HepG2 (cell line): ENCODE measurements at regions not wholly inside any gene's neighbourhood (a gene's known extent, or its start where the extent isn't known, plus 50 kb on each side); places are given as distances from the start of the nearest gene placed in this dataset.

ENCODE experiments used
- ATAC-seq: fragments of 200-7000 bp; cut with Tn5 transposase; 3 replicates; pipeline ENCODE4 v1.9.1; 2020; ENCODE audit warnings: mild to moderate bottlenecking, moderate library complexity
- BruUV-seq: library from RNA; stranded (reverse); fragments of 400-500 nt; replicated peaks from 2 replicates; lab custom pipeline; 2021; lab: Mats Ljungman, UMichigan
- CTCF ChIA-PET: fragments of 300-600 bp; formaldehyde crosslinking; extraction: SDS; loops from one replicate; lab custom pipeline; 2021; ENCODE audit warnings: low total read pairs, inconsistent platforms, low intra/inter-chr PET ratio; lab: Yijun Ruan, JAX
- POLR2A ChIA-PET: fragments of 350-600 bp; sonication (Branson Sonifier 250); formaldehyde crosslinking; loops from one replicate; lab custom pipeline; 2020; ENCODE audit warnings: antibody characterized with exemption, inconsistent platforms; lab: Yijun Ruan, JAX
- DNase-seq: peaks from one replicate; pipeline ENCODE4 v3.0.0-alpha.2; 2015; ENCODE audit warnings: low spot score
- FAIRE-seq: peaks from 3 replicates; lab custom pipeline; 2011; peaks lifted over from hg19 to GRCh38; lab: Jason Lieb, UNC
- H2AFZ ChIP-seq: one replicate; pipeline ENCODE4 v1.6.1; 2011; ENCODE audit warnings: low read length, inconsistent platforms
- H3K27ac ChIP-seq: fragments of 300-600 bp; 3 replicates; pipeline ENCODE4 v1.8.0; 2011; ENCODE audit warnings: mixed run types, mild to moderate bottlenecking, mixed read lengths, low read length, inconsistent platforms; ENCODE audit not compliant: insufficient read depth; ENCODE audit errors: extremely low read length
- H3K27me3 ChIP-seq, 2 experiments: fragments of 200-600 bp in 1 of 2; 2 replicates in 1 of 2; 3 replicates in 1 of 2; pipeline versions ENCODE4 v1.6.0 to v1.8.0; 2011; ENCODE audit warnings: low read length in 2 of 2, mild to moderate bottlenecking in 2 of 2, moderate library complexity in 2 of 2, inconsistent platforms in 1 of 2; ENCODE audit not compliant: insufficient read depth in 2 of 2, control insufficient read depth in 1 of 2
- H3K36me3 ChIP-seq, 2 experiments: fragments of 200-600 bp in 1 of 2; replicated peaks in 1 of 2; 2 replicates in 1 of 2; 3 replicates in 1 of 2; pipeline versions ENCODE4 v1.5.1 to v1.8.0; 2011; ENCODE audit warnings: low read length in 2 of 2, inconsistent platforms in 1 of 2; ENCODE audit not compliant: insufficient read depth in 2 of 2, control insufficient read depth in 1 of 2
- H3K4me1 ChIP-seq: 2 replicates; pipeline ENCODE4 v1.5.1; 2012; ENCODE audit warnings: low read length, inconsistent platforms; ENCODE audit not compliant: insufficient read depth
- H3K4me2 ChIP-seq: 2 replicates; pipeline ENCODE4 v1.6.0; 2011; ENCODE audit warnings: low read depth, low read length, inconsistent platforms
- H3K4me3 ChIP-seq, 3 experiments: fragments of 200-600 bp in 1 of 3; sonication (generic), shearing (Covaris generic) in 1 of 3; replicated peaks in 1 of 3; 2 replicates each; pipeline ENCODE4 v1.5.1; 2011 to 2016; ENCODE audit warnings: low read length in 3 of 3, inconsistent platforms in 2 of 3, low read depth in 2 of 3, mild to moderate bottlenecking in 2 of 3, control low read depth in 1 of 3, mixed read lengths in 1 of 3; ENCODE audit not compliant: insufficient read depth in 1 of 3
- H3K79me2 ChIP-seq: one replicate; pipeline ENCODE4 v1.6.1; 2011; ENCODE audit warnings: low read length, inconsistent platforms; ENCODE audit not compliant: insufficient read depth
- H3K9ac ChIP-seq: 2 replicates; pipeline ENCODE4 v1.6.0; 2011; ENCODE audit warnings: mild to moderate bottlenecking, low read depth, low read length, inconsistent platforms; ENCODE audit not compliant: insufficient read depth
- H3K9me3 ChIP-seq: 2 replicates; pipeline ENCODE4 v1.5.1; 2012; ENCODE audit warnings: mild to moderate bottlenecking, low read length
- H4K20me1 ChIP-seq: 2 replicates; pipeline ENCODE4 v1.6.0; 2011; ENCODE audit warnings: inconsistent platforms, mild to moderate bottlenecking, low read length, moderate library complexity; ENCODE audit not compliant: insufficient read depth
- CC2D1A ChIP-seq: sonication (generic); formaldehyde crosslinking; IDR thresholded peaks from 2 replicates; pipeline ENCODE4 v1.8.1; 2023; ENCODE audit warnings: mild to moderate bottlenecking, missing genetic modification reagents
- KAT2B ChIP-seq: fragments of 150-350 bp; IDR thresholded peaks from 2 replicates; pipeline ENCODE4 v1.6.1; 2014; ENCODE audit warnings: low read depth, low read length, borderline replicate concordance
- MTERF4 ChIP-seq: sonication (generic); formaldehyde crosslinking; IDR thresholded peaks from 2 replicates; pipeline ENCODE4 v1.8.0; 2023; ENCODE audit warnings: mild to moderate bottlenecking, missing genetic modification reagents
- MXD4 ChIP-seq: IDR thresholded peaks from 2 replicates; pipeline ENCODE4 v1.6.1; 2016; ENCODE audit warnings: mild to moderate bottlenecking, missing biosample characterization, missing genetic modification reagents
- PHF20 ChIP-seq: sonication (generic); formaldehyde crosslinking; IDR thresholded peaks from 2 replicates; pipeline ENCODE4 v1.5.0; 2020; ENCODE audit warnings: mild to moderate bottlenecking, missing genetic modification reagents
- ZNF20 ChIP-seq: sonication (generic); formaldehyde crosslinking; IDR thresholded peaks from 2 replicates; pipeline ENCODE4 v1.4.0; 2020; ENCODE audit warnings: mild to moderate bottlenecking, moderate library complexity, missing genetic modification reagents
- ZNF367 ChIP-seq: sonication (generic); formaldehyde crosslinking; IDR thresholded peaks from 2 replicates; pipeline ENCODE4 v1.4.0; 2020; ENCODE audit warnings: missing genetic modification reagents, borderline replicate concordance
- ZNF496 ChIP-seq: sonication (generic); formaldehyde crosslinking; IDR thresholded peaks from 2 replicates; pipeline ENCODE4 v1.8.1; 2023; ENCODE audit warnings: mild to moderate bottlenecking, moderate library complexity, missing genetic modification reagents; ENCODE audit not compliant: insufficient replicate concordance
- WGBS: methylation state at CpG from one replicate; pipeline ENCODE4 v1.1.6; 2017; ENCODE audit warnings: low lambda C conversion rate; 5-methylcytosine and 5-hydroxymethylcytosine counted together
- in situ Hi-C: cut with HindIII; loops from 2 replicates; pipeline ENCODE4 v1.10.0; 2017; ENCODE audit warnings: low pct_unique_long_range_greater_than_20kb; ENCODE audit not compliant: extremely low pct_ligation_motif_present
- intact Hi-C: fragments of 100-400 bp; cut with micrococcal nuclease; formaldehyde crosslinking; loops from one replicate; pipeline ENCODE4 v1.10.0; 2022; ENCODE audit not compliant: unreplicated experiment
- TF ChIP-seq, protein P1 (sequence below): IDR thresholded peaks from 2 replicates; pipeline ENCODE4 v1.6.1; 2016; ENCODE audit warnings: low read depth
- TF ChIP-seq, protein P2 (sequence below): sonication (generic); formaldehyde crosslinking; IDR thresholded peaks from 2 replicates; pipeline ENCODE4 v1.5.0; 2020; ENCODE audit warnings: mild to moderate bottlenecking, missing genetic modification reagents, borderline replicate concordance

DNA sequence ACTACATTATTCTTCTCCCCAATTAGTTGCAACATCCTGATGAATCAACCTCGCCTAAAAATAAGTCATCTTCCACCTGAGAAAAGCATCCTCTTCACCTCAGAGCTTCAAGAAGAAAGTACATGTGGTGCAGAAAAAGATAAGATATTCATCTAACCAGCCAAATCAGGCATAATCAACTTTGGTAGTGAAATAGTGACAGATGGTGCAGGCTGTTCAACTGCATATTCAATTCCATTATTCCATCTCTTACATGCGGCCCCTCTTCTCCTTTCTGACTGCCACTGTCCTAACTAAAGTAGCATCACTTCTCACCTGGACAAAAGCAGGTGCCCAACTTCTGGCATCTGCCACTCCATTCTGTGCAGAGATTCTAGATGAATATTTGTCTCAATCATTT lies 148.4 kb upstream of the STEAP1 start:
- Histone ChIP-seq H3K27ac (no peak overlapping the region), H3K9me3 (no peaks in the 10 kb centered on the region), H3K4me1 (no peaks in the 10 kb centered on the region), H3K36me3 (no peaks in the 10 kb centered on the region), H4K20me1 (no peaks in the 10 kb centered on the region), H3K4me2 (no peak overlapping the region), H2AFZ (no peak overlapping the region), H3K4me3 (no peak overlapping the region), H3K27me3 (no peaks in the 10 kb centered on the region), H3K79me2 (no peaks in the 10 kb centered on the region), H3K9ac (no peak overlapping the region)
- FAIRE-seq (no peak), ATAC-seq (no peak), DNase-seq (no peak)
- BruUV-seq = no TSS peak
- CTCF ChIA-PET = no interaction called here
- intact Hi-C loops (no loop called here), in situ Hi-C loops (no loop called here)
- 2% methylated on average over 2 of the region's 2 CpGs for WGBS
- TF ChIP-seq KAT2B (no peak), PHF20 (CRISPR knock-in tag) (no peak), MTERF4 (CRISPR knock-in tag) (no peak), ZNF20 (CRISPR knock-in tag) (no peak), MXD4 (CRISPR knock-in tag) (no peak), CC2D1A (no peak), ZNF496 (no peak), ZNF367 (no peak)
- TF ChIP-seq, protein P1, sequence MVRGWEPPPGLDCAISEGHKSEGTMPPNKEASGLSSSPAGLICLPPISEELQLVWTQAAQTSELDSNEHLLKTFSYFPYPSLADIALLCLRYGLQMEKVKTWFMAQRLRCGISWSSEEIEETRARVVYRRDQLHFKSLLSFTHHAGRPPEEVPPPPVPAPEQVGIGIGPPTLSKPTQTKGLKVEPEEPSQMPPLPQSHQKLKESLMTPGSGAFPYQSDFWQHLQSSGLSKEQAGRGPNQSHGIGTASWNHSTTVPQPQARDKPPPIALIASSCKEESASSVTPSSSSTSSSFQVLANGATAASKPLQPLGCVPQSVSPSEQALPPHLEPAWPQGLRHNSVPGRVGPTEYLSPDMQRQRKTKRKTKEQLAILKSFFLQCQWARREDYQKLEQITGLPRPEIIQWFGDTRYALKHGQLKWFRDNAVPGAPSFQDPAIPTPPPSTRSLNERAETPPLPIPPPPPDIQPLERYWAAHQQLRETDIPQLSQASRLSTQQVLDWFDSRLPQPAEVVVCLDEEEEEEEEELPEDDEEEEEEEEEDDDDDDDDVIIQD (CRISPR knock-in tag) = no peak
- TF ChIP-seq, protein P2, sequence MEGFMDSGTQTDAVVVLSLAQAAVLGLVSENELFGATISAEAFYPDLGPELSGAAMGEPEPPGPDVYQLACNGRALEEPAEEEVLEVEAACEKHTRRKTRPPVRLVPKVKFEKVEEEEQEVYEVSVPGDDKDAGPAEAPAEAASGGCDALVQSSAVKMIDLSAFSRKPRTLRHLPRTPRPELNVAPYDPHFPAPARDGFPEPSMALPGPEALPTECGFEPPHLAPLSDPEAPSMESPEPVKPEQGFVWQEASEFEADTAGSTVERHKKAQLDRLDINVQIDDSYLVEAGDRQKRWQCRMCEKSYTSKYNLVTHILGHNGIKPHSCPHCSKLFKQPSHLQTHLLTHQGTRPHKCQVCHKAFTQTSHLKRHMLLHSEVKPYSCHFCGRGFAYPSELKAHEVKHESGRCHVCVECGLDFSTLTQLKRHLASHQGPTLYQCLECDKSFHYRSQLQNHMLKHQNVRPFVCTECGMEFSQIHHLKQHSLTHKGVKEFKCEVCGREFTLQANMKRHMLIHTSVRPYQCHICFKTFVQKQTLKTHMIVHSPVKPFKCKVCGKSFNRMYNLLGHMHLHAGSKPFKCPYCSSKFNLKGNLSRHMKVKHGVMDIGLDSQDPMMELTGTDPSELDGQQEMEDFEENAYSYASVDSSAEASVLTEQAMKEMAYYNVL (CRISPR knock-in tag) = no peak
- POLR2A ChIA-PET = no interaction called here
